ENCODE measurements at regions not wholly inside any gene's neighbourhood (a gene's known extent, or its start where the extent isn't known, plus 50 kb on each side); places are given as distances from the start of the nearest gene placed in this dataset.

DNA sequence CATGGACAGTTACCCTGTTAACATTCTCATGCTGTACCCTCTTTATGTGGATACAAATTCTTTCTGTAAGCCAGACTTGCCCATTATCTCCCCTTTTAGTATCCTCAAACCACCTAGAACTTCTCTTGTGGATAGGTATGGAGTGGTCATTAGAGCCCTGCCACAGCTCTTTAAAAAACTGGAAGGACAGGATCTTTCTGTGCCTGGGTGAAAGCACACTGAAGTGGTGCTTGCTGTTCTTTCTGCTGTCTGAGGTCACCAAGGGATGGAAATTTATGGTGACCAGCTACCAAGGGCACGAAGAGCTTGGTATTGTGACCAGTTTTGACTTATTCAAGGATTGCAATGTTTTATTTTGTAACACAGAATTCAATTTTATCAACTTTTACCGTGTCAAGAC is 344.2 kb downstream of the CBLL2 start:
- Histone ChIP-seq H3K9me3 (replicated peaks; ENCODE audit: insufficient read depth, low read length) (no peaks in the 10 kb centered on the region), H3K4me1 (ENCODE audit: low read length) (no peaks in the 10 kb centered on the region), H3K27ac (ENCODE audit: low read length) (no peak overlapping the region), H3K9me2 (replicated peaks; ENCODE audit: insufficient read depth, low read length) (no peaks in the 10 kb centered on the region), H3K4me2 (ENCODE audit: low read depth, low read length) (no peak overlapping the region), H3K27me3 (replicated peaks; ENCODE audit: insufficient read depth, low read length) (no peaks in the 10 kb centered on the region), H4K20me1 (ENCODE audit: insufficient read depth, low read length) (no peaks in the 10 kb centered on the region), H3K4me3 (ENCODE audit: low read length) (no peak overlapping the region), H3K9ac (ENCODE audit: low read length) (no peak overlapping the region), H3F3A (ENCODE audit: insufficient read depth, low read length) (no peaks in the 10 kb centered on the region), H2AFZ (ENCODE audit: low read length) (no peak overlapping the region), H3K36me3 (replicated peaks; ENCODE audit: insufficient read depth, low read length) (no peaks in the 10 kb centered on the region), H3K79me2 (ENCODE audit: low read length) (no peaks in the 10 kb centered on the region)
- TF ChIP-seq CTCF (IDR thresholded peaks at IDR 0.05; ENCODE audit: low read length) (no peak), EZH2 (optimal IDR thresholded peaks at IDR 0.05; ENCODE audit: low read depth, low read length) (no peak), EZH2phosphoT487 (IDR thresholded peaks at IDR 0.05; ENCODE audit: low read length) (no peak)
- DNase-seq: no peak

DNA sequence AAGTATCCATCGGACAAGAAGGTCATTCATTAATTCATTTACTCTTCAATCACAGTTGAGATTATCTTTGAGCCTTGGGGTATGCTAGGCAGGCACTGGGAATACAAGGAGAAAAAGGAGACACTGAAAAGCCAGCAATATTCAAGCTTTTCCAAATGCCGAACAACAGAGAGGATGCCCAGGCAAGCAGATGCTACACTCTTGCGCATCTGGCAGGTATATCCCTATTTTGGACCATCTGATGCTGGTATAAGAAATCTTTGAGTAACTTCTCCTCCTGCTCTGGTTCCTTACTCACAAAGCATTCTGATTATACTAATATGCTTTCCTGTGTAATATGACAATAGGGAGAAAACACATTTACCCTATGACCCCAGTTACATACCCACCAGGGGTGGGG is 354.9 kb downstream of the CBLL2 start:
- H3K27me3 ChIP-seq (replicated peaks; ENCODE audit: insufficient read depth, low read length): no peaks in the 10 kb centered on the region

DNA sequence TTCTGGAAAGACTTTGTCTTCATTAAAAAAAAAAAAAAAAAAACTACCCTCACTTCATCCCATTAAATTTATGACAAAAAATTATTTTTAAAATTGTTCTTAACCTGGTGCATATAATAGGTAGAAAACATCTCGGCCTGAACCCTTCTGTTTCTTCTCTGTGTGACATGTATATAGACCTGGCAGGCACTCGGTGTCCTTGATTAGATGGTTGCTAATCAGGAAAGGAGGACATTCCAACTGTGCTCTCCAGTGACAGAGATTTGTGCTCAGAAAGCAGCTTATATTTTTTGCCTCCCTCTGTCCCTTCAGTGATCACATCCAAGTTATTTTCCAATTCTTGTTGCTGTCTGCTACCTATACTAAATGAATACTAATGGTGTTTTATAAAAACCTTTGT is 355.6 kb downstream of the CBLL2 start:
- no peaks in the 10 kb centered on the region for H3K9me3 ChIP-seq (replicated peaks; ENCODE audit: insufficient read depth, low read length)
- DNase-seq: no peak
- no peak overlapping the region for H2AFZ ChIP-seq (ENCODE audit: low read length)

More for the DNA sequence above, 354.9 kb downstream of the CBLL2 start:
- Histone ChIP-seq H3K36me3 (replicated peaks; ENCODE audit: insufficient read depth, low read length) (no peaks in the 10 kb centered on the region), H3K9me3 (replicated peaks; ENCODE audit: insufficient read depth, low read length) (no peaks in the 10 kb centered on the region), H2AFZ (ENCODE audit: low read length) (no peak overlapping the region), H3K4me1 (ENCODE audit: low read length) (no peaks in the 10 kb centered on the region), H3K9me2 (replicated peaks; ENCODE audit: insufficient read depth, low read length) (no peaks in the 10 kb centered on the region), H3K4me2 (ENCODE audit: low read depth, low read length) (no peak overlapping the region), H3K4me3 (ENCODE audit: low read length) (no peak overlapping the region), H3F3A (ENCODE audit: insufficient read depth, low read length) (no peaks in the 10 kb centered on the region), H3K9ac (ENCODE audit: low read length) (no peak overlapping the region), H4K20me1 (ENCODE audit: insufficient read depth, low read length) (no peaks in the 10 kb centered on the region), H3K79me2 (ENCODE audit: low read length) (no peaks in the 10 kb centered on the region), H3K27ac (ENCODE audit: low read length) (no peak overlapping the region)
- TF ChIP-seq EZH2phosphoT487 (IDR thresholded peaks at IDR 0.05; ENCODE audit: low read length) (no peak), CTCF (IDR thresholded peaks at IDR 0.05; ENCODE audit: low read length) (no peak), EZH2 (optimal IDR thresholded peaks at IDR 0.05; ENCODE audit: low read depth, low read length) (no peak)
- no peak for DNase-seq

More for the DNA sequence above, 355.6 kb downstream of the CBLL2 start:
- H3K27me3 ChIP-seq (replicated peaks; ENCODE audit: insufficient read depth, low read length): no peaks in the 10 kb centered on the region
- no peak overlapping the region for H3K27ac ChIP-seq (ENCODE audit: low read length)
- H3K36me3 ChIP-seq (replicated peaks; ENCODE audit: insufficient read depth, low read length): no peaks in the 10 kb centered on the region
- no peaks in the 10 kb centered on the region for H3K79me2 ChIP-seq (ENCODE audit: low read length)
- H3K4me2 ChIP-seq (ENCODE audit: low read depth, low read length): no peak overlapping the region
- H3K9me2 ChIP-seq (replicated peaks; ENCODE audit: insufficient read depth, low read length): no peaks in the 10 kb centered on the region
- H3F3A ChIP-seq (ENCODE audit: insufficient read depth, low read length): no peaks in the 10 kb centered on the region
- no peaks in the 10 kb centered on the region for H4K20me1 ChIP-seq (ENCODE audit: insufficient read depth, low read length)
- H3K4me3 ChIP-seq (ENCODE audit: low read length): no peak overlapping the region
- no peaks in the 10 kb centered on the region for H3K4me1 ChIP-seq (ENCODE audit: low read length)
- no peak overlapping the region for H3K9ac ChIP-seq (ENCODE audit: low read length)
- TF ChIP-seq EZH2 (optimal IDR thresholded peaks at IDR 0.05; ENCODE audit: low read depth, low read length) (no peak), EZH2phosphoT487 (IDR thresholded peaks at IDR 0.05; ENCODE audit: low read length) (no peak), CTCF (IDR thresholded peaks at IDR 0.05; ENCODE audit: low read length) (no peak)

Data from MM.1S (cell line).